Loucy (cell line): ENCODE measurements at regions not wholly inside any gene's neighbourhood (a gene's known extent, or its start where the extent isn't known, plus 50 kb on each side); places are given as distances from the start of the nearest gene placed in this dataset.

Experiments used
- H2AFZ ChIP-seq: fragments of 200-600 bp; sonication (generic); 2 replicates; pipeline ENCODE4 v1.6.0; 2016; ENCODE audit warnings: antibody characterized with exemption, mild to moderate bottlenecking, low read length, moderate library complexity
- H3F3A ChIP-seq: fragments of 200-600 bp; 2 replicates; pipeline ENCODE4 v1.6.0; 2016; ENCODE audit warnings: antibody characterized with exemption, low read depth, mild to moderate bottlenecking
- H3K27me3 ChIP-seq: fragments of 200-600 bp; sonication (generic); 2 replicates; pipeline ENCODE4 v1.6.1; 2014; ENCODE audit warnings: low read length, mild to moderate bottlenecking; ENCODE audit not compliant: insufficient read depth, poor library complexity, severe bottlenecking
- H3K36me3 ChIP-seq: fragments of 200-600 bp; sonication (generic); 2 replicates; pipeline ENCODE4 v1.6.1; 2016; ENCODE audit warnings: low read length; ENCODE audit not compliant: insufficient read depth
- H3K4me1 ChIP-seq: fragments of 200-600 bp; sonication (generic); 2 replicates; pipeline ENCODE4 v1.5.1; 2014; ENCODE audit warnings: low read length, mild to moderate bottlenecking; ENCODE audit not compliant: insufficient read depth, poor library complexity, severe bottlenecking
- H3K4me2 ChIP-seq: fragments of 200-600 bp; sonication (generic); 2 replicates; pipeline ENCODE4 v1.6.0; 2014; ENCODE audit warnings: antibody characterized with exemption, low read length, low read depth, mild to moderate bottlenecking; ENCODE audit not compliant: poor library complexity, severe bottlenecking
- H3K4me3 ChIP-seq: fragments of 200-600 bp; sonication (generic); 2 replicates; pipeline ENCODE4 v1.5.1; 2014; ENCODE audit warnings: low read length, mild to moderate bottlenecking, mixed read lengths; ENCODE audit not compliant: poor library complexity, severe bottlenecking
- H3K79me2 ChIP-seq: fragments of 200-600 bp; sonication (generic); 2 replicates; pipeline ENCODE4 v1.6.1; 2014; ENCODE audit warnings: low read length; ENCODE audit not compliant: insufficient read depth
- H3K9ac ChIP-seq: fragments of 200-600 bp; sonication (generic); 2 replicates; pipeline ENCODE4 v1.6.0; 2014; ENCODE audit warnings: mild to moderate bottlenecking, low read depth, low read length, moderate library complexity; ENCODE audit not compliant: poor library complexity, severe bottlenecking
- H3K9me2 ChIP-seq: fragments of 200-600 bp; sonication (generic); replicated peaks from 2 replicates; pipeline ENCODE4 v1.6.1; 2016; ENCODE audit warnings: low read depth, low read length, mixed read lengths
- H3K9me3 ChIP-seq: fragments of 200-600 bp; sonication (generic); 2 replicates; pipeline ENCODE4 v1.6.1; 2014; ENCODE audit warnings: mild to moderate bottlenecking, antibody characterized with exemption, low read length, low read depth; ENCODE audit not compliant: insufficient read depth
- H4K20me1 ChIP-seq: fragments of 200-600 bp; sonication (generic); 2 replicates; pipeline ENCODE4 v1.6.0; 2014; ENCODE audit warnings: antibody characterized with exemption, low read length, mild to moderate bottlenecking; ENCODE audit not compliant: insufficient read depth, poor library complexity, severe bottlenecking
- CTCF ChIP-seq: fragments of 200-600 bp; sonication (generic); conservative IDR thresholded peaks from 2 replicates; pipeline ENCODE4 v1.5.1; 2014; ENCODE audit warnings: mild to moderate bottlenecking, antibody characterized with exemption, low read length
- EZH2phosphoT487 ChIP-seq: fragments of 200-600 bp; IDR thresholded peaks from 2 replicates; pipeline ENCODE4 v1.6.1; 2018; ENCODE audit warnings: antibody characterized with exemption, mild to moderate bottlenecking, moderate library complexity, borderline replicate concordance

- Histone ChIP-seq H2AFZ (no peak overlapping the region), H3K4me1 (no peaks in the 10 kb centered on the region), H3K9ac (no peak overlapping the region), H3K4me2 (no peak overlapping the region), H3K36me3 (no peaks in the 10 kb centered on the region), H4K20me1 (no peaks in the 10 kb centered on the region), H3K4me3 (no peak overlapping the region), H3K9me3 (peaks cover 12% of the 10 kb centered on the region; the same call in 1 of the 2 replicates), H3K9me2 (no peaks in the 10 kb centered on the region), H3F3A (no peaks in the 10 kb centered on the region), H3K79me2 (no peaks in the 10 kb centered on the region), H3K27me3 (no peaks in the 10 kb centered on the region)
- TF ChIP-seq EZH2phosphoT487 (no peak), CTCF (no peak)
These were observed 203.3 kb upstream of the EMCN start for GRCh38 chr4:100721077-100721476.

- Histone ChIP-seq H2AFZ (no peak overlapping the region), H3K4me2 (no peak overlapping the region)
These were observed 198.6 kb upstream of the EMCN start for GRCh38 chr4:100716416-100716815.

GRCh38 chr4:100708776-100709175, 191.0 kb upstream of the EMCN start:
- no peaks in the 10 kb centered on the region for H3F3A ChIP-seq
- no peak overlapping the region for H3K9ac ChIP-seq
- H3K79me2 ChIP-seq = no peaks in the 10 kb centered on the region
- no peaks in the 10 kb centered on the region for H3K36me3 ChIP-seq
- H3K4me3 ChIP-seq = no peak overlapping the region
- H3K4me1 ChIP-seq = peaks cover 4% of the 10 kb centered on the region
- no peaks in the 10 kb centered on the region for H3K9me2 ChIP-seq
- H3K9me3 ChIP-seq = no peaks in the 10 kb centered on the region
- H4K20me1 ChIP-seq = no peaks in the 10 kb centered on the region
- H3K4me2 ChIP-seq = no peak overlapping the region
- H2AFZ ChIP-seq = no peak overlapping the region; the same call in 1 of the 2 replicates
- no peaks in the 10 kb centered on the region for H3K27me3 ChIP-seq
- TF ChIP-seq EZH2phosphoT487 = no peak

More at GRCh38 chr4:100716416-100716815, 198.6 kb upstream of the EMCN start:
- Histone ChIP-seq H3K9me3 (peaks cover 7% of the 10 kb centered on the region; the same call in 1 of the 2 replicates), H3F3A (no peaks in the 10 kb centered on the region), H3K4me1 (no peaks in the 10 kb centered on the region), H3K4me3 (no peak overlapping the region), H3K9ac (no peak overlapping the region), H3K9me2 (no peaks in the 10 kb centered on the region), H3K27me3 (no peaks in the 10 kb centered on the region), H3K36me3 (no peaks in the 10 kb centered on the region), H3K79me2 (no peaks in the 10 kb centered on the region), H4K20me1 (no peaks in the 10 kb centered on the region)
- TF ChIP-seq CTCF (no peak), EZH2phosphoT487 (no peak)

- Histone ChIP-seq H3K4me1 (peaks cover 5% of the 10 kb centered on the region), H3K9me2 (no peaks in the 10 kb centered on the region), H3K36me3 (no peaks in the 10 kb centered on the region), H3F3A (no peaks in the 10 kb centered on the region), H3K79me2 (no peaks in the 10 kb centered on the region), H3K4me3 (no peak overlapping the region), H3K9ac (no peak overlapping the region), H3K27me3 (no peaks in the 10 kb centered on the region), H3K4me2 (no peak overlapping the region), H4K20me1 (no peaks in the 10 kb centered on the region), H2AFZ (no peak overlapping the region), H3K9me3 (no peaks in the 10 kb centered on the region)
- TF ChIP-seq CTCF (no peak), EZH2phosphoT487 (no peak)
These were observed 190.0 kb upstream of the EMCN start for GRCh38 chr4:100707786-100708185.
